D721Med (cell line): ENCODE measurements at regions not wholly inside any gene's neighbourhood (a gene's known extent, or its start where the extent isn't known, plus 50 kb on each side); places are given as distances from the start of the nearest gene placed in this dataset.

Source experiments
- DNase-seq: peaks from one replicate; pipeline ENCODE4 v3.0.0; 2011; ENCODE audit warnings: low spot score; ENCODE audit not compliant: insufficient read length
- FAIRE-seq: peaks from 2 replicates; lab custom pipeline; 2011; peaks lifted over from hg19 to GRCh38; lab: Jason Lieb, UNC
- TF ChIP-seq, protein P1 (sequence below): IDR thresholded peaks from 2 replicates; pipeline ENCODE4 v1.5.1; 2012; ENCODE audit warnings: mild to moderate bottlenecking, control low read depth; ENCODE audit not compliant: insufficient read depth; ENCODE audit errors: missing control alignments

DNA sequence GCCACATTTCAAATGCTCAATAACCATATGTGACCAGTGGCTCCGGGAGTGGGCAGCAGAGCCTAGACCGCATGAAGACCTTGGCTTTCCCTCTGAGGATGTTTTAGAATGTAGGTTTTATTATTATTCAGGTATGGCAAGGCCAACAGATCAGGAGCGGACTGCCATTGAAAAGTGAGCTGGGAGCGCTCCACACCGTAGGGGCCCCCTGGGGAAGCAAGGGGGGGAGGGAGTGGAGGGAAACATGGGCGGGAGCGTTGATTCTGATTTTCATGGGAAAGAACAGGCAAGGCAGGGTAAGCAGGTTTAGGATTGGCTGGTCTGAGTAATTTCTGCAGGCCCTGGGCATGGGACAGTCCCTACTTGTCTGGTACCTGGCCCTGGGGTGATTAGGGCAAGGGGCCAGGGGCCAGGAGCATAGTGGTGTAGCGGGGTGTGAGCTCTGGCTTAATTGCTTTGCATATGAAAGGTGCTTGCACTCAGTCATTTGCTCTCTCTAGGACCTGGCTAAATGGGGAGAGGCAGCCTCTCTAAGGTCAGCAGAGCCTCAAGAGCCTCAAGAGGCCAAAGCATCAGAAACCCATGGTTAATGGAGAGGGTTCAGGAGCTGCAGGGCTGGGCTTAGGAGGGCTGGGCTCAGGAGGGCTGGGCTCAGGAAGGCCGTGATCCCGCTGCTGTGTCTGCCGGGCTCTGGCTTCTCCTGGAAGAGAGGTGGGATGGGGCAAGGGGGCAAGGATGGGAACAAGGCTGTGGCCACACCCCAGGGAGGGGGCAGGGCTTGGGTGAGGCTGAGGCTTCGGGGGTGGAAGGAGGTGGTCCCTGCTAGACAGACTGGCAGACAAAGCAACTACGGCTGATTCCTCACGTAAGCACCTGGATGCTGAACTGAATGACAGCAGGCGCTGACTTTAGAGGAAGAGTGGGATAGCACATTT is 82.0 kb upstream of the WASF3 start:
- DNase-seq (no peak), FAIRE-seq (no peak)
- TF ChIP-seq, protein P1, sequence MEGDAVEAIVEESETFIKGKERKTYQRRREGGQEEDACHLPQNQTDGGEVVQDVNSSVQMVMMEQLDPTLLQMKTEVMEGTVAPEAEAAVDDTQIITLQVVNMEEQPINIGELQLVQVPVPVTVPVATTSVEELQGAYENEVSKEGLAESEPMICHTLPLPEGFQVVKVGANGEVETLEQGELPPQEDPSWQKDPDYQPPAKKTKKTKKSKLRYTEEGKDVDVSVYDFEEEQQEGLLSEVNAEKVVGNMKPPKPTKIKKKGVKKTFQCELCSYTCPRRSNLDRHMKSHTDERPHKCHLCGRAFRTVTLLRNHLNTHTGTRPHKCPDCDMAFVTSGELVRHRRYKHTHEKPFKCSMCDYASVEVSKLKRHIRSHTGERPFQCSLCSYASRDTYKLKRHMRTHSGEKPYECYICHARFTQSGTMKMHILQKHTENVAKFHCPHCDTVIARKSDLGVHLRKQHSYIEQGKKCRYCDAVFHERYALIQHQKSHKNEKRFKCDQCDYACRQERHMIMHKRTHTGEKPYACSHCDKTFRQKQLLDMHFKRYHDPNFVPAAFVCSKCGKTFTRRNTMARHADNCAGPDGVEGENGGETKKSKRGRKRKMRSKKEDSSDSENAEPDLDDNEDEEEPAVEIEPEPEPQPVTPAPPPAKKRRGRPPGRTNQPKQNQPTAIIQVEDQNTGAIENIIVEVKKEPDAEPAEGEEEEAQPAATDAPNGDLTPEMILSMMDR: no peak

DNA sequence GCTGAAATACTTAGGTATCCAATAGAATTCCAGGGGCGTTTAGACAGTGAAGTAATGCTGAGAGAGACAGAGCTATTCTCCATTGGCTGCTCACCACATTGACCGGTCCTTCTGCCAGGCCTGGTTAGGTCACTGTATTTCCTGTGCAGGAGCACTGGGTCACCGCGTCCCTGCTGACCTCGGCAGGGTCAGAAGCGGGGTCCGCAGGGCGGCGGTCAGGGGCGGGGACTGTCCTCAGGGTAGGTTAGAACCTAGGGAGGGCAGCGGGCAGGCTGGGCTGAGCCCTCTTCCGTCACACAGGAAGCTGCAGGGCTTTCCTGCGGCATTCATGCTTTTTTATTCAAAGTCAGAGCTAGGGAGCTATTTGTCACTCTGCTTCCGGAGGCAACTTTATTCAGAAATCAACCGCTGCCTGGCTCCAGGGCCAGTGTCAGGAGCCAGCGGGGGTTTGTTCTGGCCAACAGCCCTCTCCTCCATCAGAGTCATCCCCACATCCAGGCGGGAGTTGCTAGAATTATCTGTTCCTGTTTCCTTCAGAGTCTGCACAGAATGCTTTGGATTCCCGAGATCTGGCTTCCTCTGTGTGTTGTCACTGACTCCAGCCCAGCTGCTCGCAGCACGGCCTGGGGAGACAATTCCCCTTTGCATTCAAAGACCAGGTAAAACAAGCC is 81.2 kb upstream of the WASF3 start:
- no peak for DNase-seq
- TF ChIP-seq, protein P1: no peak
- FAIRE-seq: no peak

DNA sequence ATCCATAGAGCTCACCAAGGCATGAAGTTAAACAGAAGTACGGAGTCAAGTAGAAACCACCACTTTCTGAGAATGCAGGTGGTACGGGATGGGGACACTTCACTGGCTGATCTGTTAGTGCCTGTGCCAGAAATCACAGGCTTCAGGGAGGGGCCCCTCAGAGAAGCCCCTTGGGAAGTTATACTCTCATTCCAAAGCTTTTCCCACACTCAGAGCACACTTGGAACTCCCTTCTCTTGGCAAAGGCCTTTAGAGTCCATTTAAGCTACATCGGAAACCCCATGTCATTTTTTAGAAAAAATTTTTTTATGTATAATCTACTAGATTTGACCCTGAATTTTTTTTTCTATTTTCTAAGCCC is 80.7 kb upstream of the WASF3 start:
- FAIRE-seq (no peak), DNase-seq (no peak)
- TF ChIP-seq, protein P1: no peak

DNA sequence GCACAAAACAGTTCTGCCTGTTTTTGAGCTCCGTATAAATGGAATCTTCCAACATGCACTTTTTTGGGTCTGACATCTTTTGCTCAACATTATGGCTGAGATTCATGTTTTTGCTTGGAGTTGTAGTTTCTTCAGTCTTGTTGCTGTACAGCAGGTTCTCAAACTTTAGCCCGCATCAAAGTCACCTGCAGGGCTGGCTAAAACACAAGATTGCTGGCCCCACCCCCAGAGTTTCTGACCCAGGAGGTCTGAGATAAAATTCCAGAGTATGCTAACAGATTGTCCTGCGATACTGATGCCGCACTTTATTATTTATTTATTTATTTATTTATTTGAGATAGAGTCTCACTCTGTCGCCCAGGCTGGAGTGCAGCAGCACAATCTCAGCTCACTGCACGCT is 79.8 kb upstream of the WASF3 start:
- FAIRE-seq (no peak), DNase-seq (no peak)
- TF ChIP-seq, protein P1: no peak

DNA sequence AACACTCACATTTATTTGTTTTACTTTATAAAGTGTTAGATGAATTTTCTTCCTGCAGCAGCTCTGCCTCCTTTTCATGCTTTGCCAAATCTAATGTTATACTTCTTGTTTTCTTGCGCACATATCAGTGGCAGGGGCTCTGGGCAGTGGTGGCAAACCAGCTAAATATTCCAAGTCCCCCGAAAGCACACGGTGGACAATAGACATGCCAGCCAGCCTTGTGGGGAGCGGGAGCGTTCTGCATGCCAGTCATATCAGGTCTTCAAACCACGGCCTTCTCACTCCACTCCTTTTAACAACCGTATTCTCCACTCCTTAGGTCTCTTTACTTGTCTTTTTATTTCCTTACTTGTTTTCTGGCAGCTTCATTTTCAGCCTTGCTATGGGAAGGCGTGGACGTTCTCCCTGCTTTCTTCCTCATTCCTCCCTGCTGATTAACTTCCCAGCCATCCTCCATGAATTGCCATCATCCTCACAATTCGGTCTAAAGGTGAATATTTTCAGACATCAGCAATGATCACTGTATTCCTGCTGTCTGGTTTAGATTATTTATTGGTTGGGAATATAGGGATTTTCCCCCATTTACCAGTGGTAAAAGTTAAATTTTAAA is 77.1 kb upstream of the WASF3 start:
- TF ChIP-seq, protein P1: no peak
- no peak for DNase-seq
- no peak for FAIRE-seq

DNA sequence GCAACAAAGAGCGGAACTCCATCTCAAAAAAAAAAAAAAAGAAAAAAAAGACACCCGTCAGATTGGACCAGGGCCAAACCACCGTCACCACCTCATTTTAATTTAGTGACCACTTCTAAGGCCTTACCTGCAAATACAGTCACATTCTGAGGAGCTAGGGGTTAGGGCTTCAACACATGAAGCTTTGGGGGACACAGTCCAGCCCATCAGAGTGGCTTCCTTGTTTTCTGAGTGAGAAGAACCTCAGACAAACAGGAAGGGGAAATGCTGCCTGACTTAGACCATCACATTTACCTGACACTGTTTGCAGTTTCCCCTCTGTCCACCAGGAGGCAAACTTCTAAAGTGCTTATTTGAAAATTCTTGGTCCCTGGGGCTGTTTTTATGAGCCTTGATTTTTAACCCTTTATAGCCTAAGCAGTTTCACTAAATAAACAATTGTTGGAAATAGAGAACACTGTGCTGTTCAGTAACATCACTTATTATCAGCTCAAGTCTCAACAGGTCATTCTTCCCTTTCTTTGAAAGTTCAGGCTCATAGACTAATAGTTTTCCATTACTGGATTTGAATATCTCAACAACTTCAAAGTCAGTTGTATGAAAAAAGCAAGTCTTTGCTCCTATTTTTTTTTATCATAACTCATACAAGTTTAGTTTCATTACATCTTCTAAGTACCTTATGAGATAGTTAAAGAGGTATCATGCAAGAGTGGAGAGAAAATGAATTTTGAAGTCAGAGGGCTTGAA is 74.9 kb upstream of the WASF3 start:
- peak; percentile 75 for DNase-seq
- FAIRE-seq: peak; percentile 77
- TF ChIP-seq, protein P1: peak; percentile 81
